BLaER1 (cell line): ENCODE measurements at regions not wholly inside any gene's neighbourhood (a gene's known extent, or its start where the extent isn't known, plus 50 kb on each side); places are given as distances from the start of the nearest gene placed in this dataset.
A peak's percentile ranks its signal among the peaks of the same experiment; 100 is the strongest.

Source experiments
- H3K27ac ChIP-seq: shearing (Covaris generic); formaldehyde crosslinking; 2 replicates; pipeline ENCODE4 v1.8.1; 2022
- H3K27me3 ChIP-seq: shearing (Covaris generic); formaldehyde crosslinking; 2 replicates; pipeline ENCODE4 v1.8.1; 2022
- H3K36me3 ChIP-seq: shearing (Covaris generic); formaldehyde crosslinking; 2 replicates; pipeline ENCODE4 v1.8.1; 2022
- H3K4me1 ChIP-seq: shearing (Covaris generic); formaldehyde crosslinking; 2 replicates; pipeline ENCODE4 v1.8.1; 2022
- H3K4me2 ChIP-seq: shearing (Covaris generic); formaldehyde crosslinking; 2 replicates; pipeline ENCODE4 v1.8.1; 2022
- H3K4me3 ChIP-seq: shearing (Covaris generic); formaldehyde crosslinking; 2 replicates; pipeline ENCODE4 v1.8.1; 2022
- H3K9ac ChIP-seq: shearing (Covaris generic); formaldehyde crosslinking; 2 replicates; pipeline ENCODE4 v1.8.1; 2022
- H3K9me3 ChIP-seq: shearing (Covaris generic); formaldehyde crosslinking; 2 replicates; pipeline ENCODE4 v1.8.1; 2022
- H4K20me1 ChIP-seq: shearing (Covaris generic); formaldehyde crosslinking; 2 replicates; pipeline ENCODE4 v1.8.1; 2022
- Cebpa-rat ChIP-seq: shearing (Covaris generic); IDR thresholded peaks from 2 replicates; pipeline ENCODE4 v1.8.1; 2022

GRCh38 chr12:111226680-111227079 lies 142.2 kb downstream of the PHETA1 start:
- H3K27ac ChIP-seq, result no peak overlapping the region
- TF ChIP-seq Cebpa-rat, result no peak
- H3K36me3 ChIP-seq, result no peaks in the 10 kb centered on the region
- no peak overlapping the region for H3K4me2 ChIP-seq
- H3K9me3 ChIP-seq, result no peaks in the 10 kb centered on the region
- H3K4me3 ChIP-seq, result no peak overlapping the region
- peaks cover 7% of the 10 kb centered on the region for H3K4me1 ChIP-seq
- no peaks in the 10 kb centered on the region for H4K20me1 ChIP-seq
- H3K9ac ChIP-seq, result no peak overlapping the region
- H3K27me3 ChIP-seq, result no peaks in the 10 kb centered on the region

- Histone ChIP-seq H3K9ac (no peak overlapping the region), H3K4me1 (peaks cover 7% of the 10 kb centered on the region), H3K27ac (no peak overlapping the region), H3K4me3 (no peak overlapping the region), H3K4me2 (no peak overlapping the region), H3K9me3 (no peaks in the 10 kb centered on the region), H3K36me3 (no peaks in the 10 kb centered on the region), H4K20me1 (no peaks in the 10 kb centered on the region), H3K27me3 (no peaks in the 10 kb centered on the region)
- no peak for TF ChIP-seq Cebpa-rat
Observed at GRCh38 chr12:111225307-111225706, 143.6 kb downstream of the PHETA1 start.

GRCh38 chr12:111224186-111225066 lies 144.5 kb downstream of the PHETA1 start:
- peak overlapping the region; percentile 19; the same call in 1 of the 2 replicates for H3K4me2 ChIP-seq
- no peaks in the 10 kb centered on the region for H3K27me3 ChIP-seq
- H4K20me1 ChIP-seq, result no peaks in the 10 kb centered on the region
- no peak overlapping the region for H3K4me3 ChIP-seq
- no peaks in the 10 kb centered on the region for H3K36me3 ChIP-seq
- peaks cover 7% of the 10 kb centered on the region for H3K4me1 ChIP-seq
- H3K9ac ChIP-seq, result no peak overlapping the region
- no peak overlapping the region for H3K27ac ChIP-seq
- no peak for TF ChIP-seq Cebpa-rat
- no peaks in the 10 kb centered on the region for H3K9me3 ChIP-seq

- H3K9ac ChIP-seq, result no peak overlapping the region
- H4K20me1 ChIP-seq, result no peaks in the 10 kb centered on the region
- H3K4me1 ChIP-seq, result peaks cover 7% of the 10 kb centered on the region
- no peaks in the 10 kb centered on the region for H3K36me3 ChIP-seq
- no peak overlapping the region for H3K4me3 ChIP-seq
- H3K27me3 ChIP-seq, result no peaks in the 10 kb centered on the region
- H3K27ac ChIP-seq, result no peak overlapping the region
- TF ChIP-seq Cebpa-rat, result no peak
- H3K4me2 ChIP-seq, result no peak overlapping the region
- H3K9me3 ChIP-seq, result no peaks in the 10 kb centered on the region
Observed at GRCh38 chr12:111222523-111222922, 146.4 kb downstream of the PHETA1 start.

GRCh38 chr12:111222027-111222414 lies 146.9 kb downstream of the PHETA1 start:
- no peak for TF ChIP-seq Cebpa-rat
- Histone ChIP-seq H3K27me3 (no peaks in the 10 kb centered on the region), H3K4me2 (no peak overlapping the region), H3K9ac (no peak overlapping the region), H3K4me1 (peaks cover 10% of the 10 kb centered on the region), H4K20me1 (no peaks in the 10 kb centered on the region), H3K27ac (no peak overlapping the region), H3K9me3 (no peaks in the 10 kb centered on the region), H3K4me3 (no peak overlapping the region), H3K36me3 (no peaks in the 10 kb centered on the region)

- TF ChIP-seq Cebpa-rat, result no peak
- H3K4me1 ChIP-seq, result peaks cover 17% of the 10 kb centered on the region
- no peaks in the 10 kb centered on the region for H3K9me3 ChIP-seq
- H3K4me2 ChIP-seq, result no peak overlapping the region
- H3K27ac ChIP-seq, result no peak overlapping the region
- no peak overlapping the region for H3K9ac ChIP-seq
- H3K27me3 ChIP-seq, result no peaks in the 10 kb centered on the region
- no peak overlapping the region for H3K4me3 ChIP-seq
- H3K36me3 ChIP-seq, result no peaks in the 10 kb centered on the region
- H4K20me1 ChIP-seq, result no peaks in the 10 kb centered on the region
Observed at GRCh38 chr12:111221062-111222026, 147.6 kb downstream of the PHETA1 start.

GRCh38 chr12:111220363-111220762 lies 148.5 kb downstream of the PHETA1 start:
- H3K27me3 ChIP-seq, result no peaks in the 10 kb centered on the region
- peaks cover 19% of the 10 kb centered on the region for H3K4me1 ChIP-seq
- H3K36me3 ChIP-seq, result no peaks in the 10 kb centered on the region
- no peaks in the 10 kb centered on the region for H3K9me3 ChIP-seq
- H3K4me3 ChIP-seq, result no peak overlapping the region
- H3K27ac ChIP-seq, result no peak overlapping the region
- no peak overlapping the region for H3K4me2 ChIP-seq
- no peaks in the 10 kb centered on the region for H4K20me1 ChIP-seq
- no peak for TF ChIP-seq Cebpa-rat
- H3K9ac ChIP-seq, result no peak overlapping the region

- TF ChIP-seq Cebpa-rat, result no peak
- Histone ChIP-seq H3K9ac (no peak overlapping the region), H3K27ac (no peak overlapping the region), H3K4me3 (no peak overlapping the region), H3K27me3 (no peaks in the 10 kb centered on the region), H4K20me1 (no peaks in the 10 kb centered on the region), H3K4me1 (peaks cover 14% of the 10 kb centered on the region), H3K9me3 (no peaks in the 10 kb centered on the region), H3K4me2 (no peak overlapping the region), H3K36me3 (no peaks in the 10 kb centered on the region)
Observed at GRCh38 chr12:111219440-111219839, 149.5 kb downstream of the PHETA1 start.

- Histone ChIP-seq H3K4me2 (no peak overlapping the region), H3K36me3 (no peaks in the 10 kb centered on the region), H4K20me1 (peaks cover 2% of the 10 kb centered on the region; the same call in 1 of the 2 replicates), H3K4me1 (peaks cover 12% of the 10 kb centered on the region), H3K27ac (no peak overlapping the region), H3K9ac (no peak overlapping the region), H3K27me3 (no peaks in the 10 kb centered on the region), H3K4me3 (no peak overlapping the region), H3K9me3 (no peaks in the 10 kb centered on the region)
- no peak for TF ChIP-seq Cebpa-rat
Observed at GRCh38 chr12:111218499-111218898, 150.4 kb downstream of the PHETA1 start.
